Neural cell (in vitro differentiated cells): ENCODE measurements at regions not wholly inside any gene's neighbourhood (a gene's known extent, or its start where the extent isn't known, plus 50 kb on each side); places are given as distances from the start of the nearest gene placed in this dataset.
"Not testable (repeated sequence)": the region's sequence is repeated elsewhere in the genome, so short reads cannot be mapped to it uniquely, and the experiment has no call there.

Source experiments
- H2AFZ ChIP-seq: fragments of 200-600, 300-800 bp; sonication (generic), shearing (Covaris generic); 2 replicates; pipeline ENCODE4 v1.6.0; 2014; ENCODE audit warnings: low read depth, mild to moderate bottlenecking, antibody characterized with exemption, low read length, moderate library complexity
- H3F3A ChIP-seq: fragments of 200-600 bp; shearing (Covaris generic); 2 replicates; pipeline ENCODE4 v1.6.1; 2016; ENCODE audit warnings: mild to moderate bottlenecking, moderate library complexity, mixed read lengths, antibody characterized with exemption, low read length; ENCODE audit not compliant: insufficient read depth, poor library complexity, severe bottlenecking
- H3K27ac ChIP-seq: fragments of 200-600, 300-800 bp; sonication (generic), shearing (Covaris generic); 2 replicates; pipeline ENCODE4 v1.5.1; 2014; ENCODE audit warnings: mild to moderate bottlenecking, low read length, moderate library complexity
- H3K27me3 ChIP-seq: fragments of 300-800, 200-600 bp; sonication (generic), shearing (Covaris generic); 2 replicates; pipeline ENCODE4 v1.6.0; 2014; ENCODE audit warnings: mild to moderate bottlenecking, low read depth, low read length, moderate library complexity; ENCODE audit not compliant: insufficient read depth
- H3K36me3 ChIP-seq: fragments of 300-800, 200-600 bp; sonication (generic), shearing (Covaris generic); 2 replicates; pipeline ENCODE4 v1.5.1; 2014; ENCODE audit warnings: mild to moderate bottlenecking, antibody characterized with exemption, low read length, moderate library complexity; ENCODE audit not compliant: insufficient read depth
- H3K4me2 ChIP-seq: fragments of 300-800, 200-600 bp; sonication (generic), shearing (Covaris generic); 2 replicates; pipeline ENCODE4 v1.6.0; 2014; ENCODE audit warnings: mild to moderate bottlenecking, low read length
- H3K4me3 ChIP-seq: fragments of 300-800, 200-600 bp; sonication (generic), shearing (Covaris generic); 2 replicates; pipeline ENCODE4 v1.5.1; 2014; ENCODE audit warnings: mild to moderate bottlenecking, low read length, moderate library complexity
- H3K79me2 ChIP-seq: fragments of 200-600 bp; shearing (Covaris generic); replicated peaks from 2 replicates; pipeline ENCODE4 v1.6.0; 2014; ENCODE audit warnings: mild to moderate bottlenecking, low read length, moderate library complexity; ENCODE audit not compliant: insufficient read depth
- H3K9ac ChIP-seq: fragments of 300-800, 200-600 bp; sonication (generic), shearing (Covaris generic); 2 replicates; pipeline ENCODE4 v1.6.1; 2016; ENCODE audit warnings: mild to moderate bottlenecking, low read length, mixed read lengths
- H3K9me2 ChIP-seq: fragments of 200-600 bp; shearing (Covaris generic); 2 replicates; pipeline ENCODE4 v1.6.1; 2016; ENCODE audit warnings: mild to moderate bottlenecking, low read length, mixed read lengths; ENCODE audit not compliant: insufficient read depth
- H3K9me3 ChIP-seq: fragments of 200-600, 300-800 bp; sonication (generic), shearing (Covaris generic); 2 replicates; pipeline ENCODE4 v1.6.1; 2016; ENCODE audit warnings: mild to moderate bottlenecking, mixed run types, low read length, moderate library complexity, mixed read lengths
- H4K20me1 ChIP-seq: fragments of 200-600 bp; shearing (Covaris generic); 2 replicates; pipeline ENCODE4 v1.6.1; 2016; ENCODE audit warnings: mild to moderate bottlenecking, mixed run types; ENCODE audit not compliant: insufficient read depth
- EP300 ChIP-seq: fragments of 450-650 bp; conservative IDR thresholded peaks from 2 replicates; pipeline ENCODE4 v1.6.1; 2014; ENCODE audit warnings: antibody characterized with exemption, mild to moderate bottlenecking, moderate library complexity; ENCODE audit not compliant: poor library complexity, severe bottlenecking
- EZH2 ChIP-seq: fragments of 200-600, 300-800 bp; shearing (Covaris generic), sonication (generic); IDR thresholded peaks from 2 replicates; pipeline ENCODE4 v1.6.1; 2014; ENCODE audit warnings: antibody characterized with exemption, low read length, borderline replicate concordance, mild to moderate bottlenecking; ENCODE audit not compliant: insufficient read depth, poor library complexity, severe bottlenecking
- MXI1 ChIP-seq: fragments of 450-650 bp; conservative IDR thresholded peaks from 2 replicates; pipeline ENCODE4 v1.6.1; 2014; ENCODE audit warnings: antibody characterized with exemption, mild to moderate bottlenecking; ENCODE audit not compliant: poor library complexity, severe bottlenecking
- POLR2AphosphoS5 ChIP-seq: IDR thresholded peaks from 2 replicates; pipeline ENCODE4 v1.6.1; 2012
- RAD21 ChIP-seq: fragments of 450-650 bp; conservative IDR thresholded peaks from 2 replicates; pipeline ENCODE4 v1.6.1; 2014; ENCODE audit warnings: antibody characterized with exemption, mild to moderate bottlenecking, moderate library complexity
- REST ChIP-seq: IDR thresholded peaks from 2 replicates; pipeline ENCODE4 v1.6.1; 2012; ENCODE audit warnings: borderline replicate concordance
- SMC3 ChIP-seq: fragments of 450-650 bp; conservative IDR thresholded peaks from 2 replicates; pipeline ENCODE4 v1.6.1; 2014; ENCODE audit warnings: antibody characterized with exemption, mild to moderate bottlenecking, moderate library complexity; ENCODE audit not compliant: poor library complexity
- TAF1 ChIP-seq: IDR thresholded peaks from 2 replicates; pipeline ENCODE4 v1.6.1; 2012; ENCODE audit warnings: low read depth
- TF ChIP-seq, protein P1 (sequence below): fragments of 450-650 bp; IDR thresholded peaks from 2 replicates; pipeline ENCODE4 v1.5.1; 2014; ENCODE audit warnings: antibody characterized with exemption, mild to moderate bottlenecking, moderate library complexity; ENCODE audit not compliant: poor library complexity, severe bottlenecking

- Histone ChIP-seq H3K79me2 (no peaks in the 10 kb centered on the region), H3K9ac (no peak overlapping the region), H3K27ac (no peak overlapping the region), H3K4me2 (no peak overlapping the region), H3K36me3 (no peaks in the 10 kb centered on the region), H3K27me3 (no peaks in the 10 kb centered on the region), H3K9me2 (no peaks in the 10 kb centered on the region), H4K20me1 (no peaks in the 10 kb centered on the region), H3K4me3 (no peak overlapping the region), H3F3A (no peaks in the 10 kb centered on the region), H3K9me3 (no peaks in the 10 kb centered on the region), H2AFZ (no peak overlapping the region)
- TF ChIP-seq EP300 (no peak), EZH2 (no peak), REST (no peak), TAF1 (no peak), MXI1 (no peak), POLR2AphosphoS5 (no peak), RAD21 (no peak), SMC3 (no peak)
- TF ChIP-seq, protein P1, sequence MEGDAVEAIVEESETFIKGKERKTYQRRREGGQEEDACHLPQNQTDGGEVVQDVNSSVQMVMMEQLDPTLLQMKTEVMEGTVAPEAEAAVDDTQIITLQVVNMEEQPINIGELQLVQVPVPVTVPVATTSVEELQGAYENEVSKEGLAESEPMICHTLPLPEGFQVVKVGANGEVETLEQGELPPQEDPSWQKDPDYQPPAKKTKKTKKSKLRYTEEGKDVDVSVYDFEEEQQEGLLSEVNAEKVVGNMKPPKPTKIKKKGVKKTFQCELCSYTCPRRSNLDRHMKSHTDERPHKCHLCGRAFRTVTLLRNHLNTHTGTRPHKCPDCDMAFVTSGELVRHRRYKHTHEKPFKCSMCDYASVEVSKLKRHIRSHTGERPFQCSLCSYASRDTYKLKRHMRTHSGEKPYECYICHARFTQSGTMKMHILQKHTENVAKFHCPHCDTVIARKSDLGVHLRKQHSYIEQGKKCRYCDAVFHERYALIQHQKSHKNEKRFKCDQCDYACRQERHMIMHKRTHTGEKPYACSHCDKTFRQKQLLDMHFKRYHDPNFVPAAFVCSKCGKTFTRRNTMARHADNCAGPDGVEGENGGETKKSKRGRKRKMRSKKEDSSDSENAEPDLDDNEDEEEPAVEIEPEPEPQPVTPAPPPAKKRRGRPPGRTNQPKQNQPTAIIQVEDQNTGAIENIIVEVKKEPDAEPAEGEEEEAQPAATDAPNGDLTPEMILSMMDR: no peak
These were observed 69.8 kb upstream of the HIVEP1 start for GRCh38 chr6:11942185-11942864.

DNA sequence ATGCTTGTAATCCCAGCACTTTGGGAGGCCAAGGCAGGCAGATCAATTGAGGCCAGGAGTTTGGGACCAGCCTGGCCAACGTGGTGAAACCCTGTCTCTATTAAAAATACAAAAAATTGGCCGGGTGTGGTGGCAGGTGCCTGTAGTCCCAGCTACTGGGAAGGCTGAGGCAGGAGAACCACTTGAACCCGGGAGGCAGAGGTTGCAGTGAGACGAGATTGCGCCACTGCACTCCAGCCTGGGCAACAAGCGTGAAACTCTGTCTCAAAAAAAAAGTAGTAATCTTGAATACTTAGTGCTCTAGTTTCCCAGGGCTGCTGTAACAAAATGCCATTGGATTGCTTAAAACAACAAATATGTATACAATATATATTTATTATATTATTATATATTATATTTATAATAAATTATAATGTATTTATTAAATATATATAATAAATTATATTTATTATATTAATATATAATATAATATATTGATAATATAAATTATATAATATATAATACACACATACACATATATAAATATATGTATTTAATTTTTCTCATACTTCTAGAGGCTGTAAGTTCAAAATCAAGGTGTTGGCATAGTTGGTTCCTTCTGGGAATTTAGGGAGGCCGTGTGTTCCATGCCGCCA lies 71.5 kb upstream of the HIVEP1 start:
- H3K9me3 ChIP-seq, H3K36me3 ChIP-seq, H3K4me3 ChIP-seq, H2AFZ ChIP-seq, H4K20me1 ChIP-seq, H3K79me2 ChIP-seq, H3K9ac ChIP-seq, H3F3A ChIP-seq, H3K4me2 ChIP-seq, H3K27ac ChIP-seq, H3K27me3 ChIP-seq, H3K9me2 ChIP-seq: not testable (repeated sequence)
